GM12864 (cell line): ENCODE measurements at regions not wholly inside any gene's neighbourhood (a gene's known extent, or its start where the extent isn't known, plus 50 kb on each side); places are given as distances from the start of the nearest gene placed in this dataset.

ENCODE experiments used
- DNase-seq: peaks from one replicate; pipeline ENCODE4 v3.0.0-alpha.2; 2011; ENCODE audit warnings: low read depth
- H3K4me3 ChIP-seq: 2 replicates; pipeline ENCODE4 v1.5.1; 2011; ENCODE audit warnings: mild to moderate bottlenecking, low read depth, low read length, control low read depth
- CTCF ChIP-seq: IDR thresholded peaks from 2 replicates; pipeline ENCODE4 v1.5.1; 2011; ENCODE audit warnings: low read depth, mild to moderate bottlenecking, moderate library complexity, low read length, control low read depth, inconsistent platforms; ENCODE audit errors: missing control alignments

- no peak overlapping the region for H3K4me3 ChIP-seq
- no peak for TF ChIP-seq CTCF
- DNase-seq: no peak
Observed at GRCh38 chr13:90532861-90533492, 814.5 kb upstream of the MIR17HG start.

GRCh38 chr13:90533866-90534265 is 813.6 kb upstream of the MIR17HG start:
- no peak overlapping the region for H3K4me3 ChIP-seq
- DNase-seq: no peak
- TF ChIP-seq CTCF: no peak

GRCh38 chr13:90534617-90535370 is 812.7 kb upstream of the MIR17HG start:
- H3K4me3 ChIP-seq: no peak overlapping the region
- DNase-seq: no peak
- no peak for TF ChIP-seq CTCF

GRCh38 chr13:90535421-90535820 is 812.1 kb upstream of the MIR17HG start:
- H3K4me3 ChIP-seq: no peak overlapping the region
- no peak for DNase-seq
- TF ChIP-seq CTCF: no peak

- no peak overlapping the region for H3K4me3 ChIP-seq
- DNase-seq: no peak
- no peak for TF ChIP-seq CTCF
Observed at GRCh38 chr13:90538063-90538462, 809.4 kb upstream of the MIR17HG start.

- DNase-seq: no peak
- H3K4me3 ChIP-seq: no peak overlapping the region
- TF ChIP-seq CTCF: no peak
Observed at GRCh38 chr13:90541346-90541745, 806.1 kb upstream of the MIR17HG start.
